Smooth muscle cell (in vitro differentiated cells): ENCODE measurements at regions not wholly inside any gene's neighbourhood (a gene's known extent, or its start where the extent isn't known, plus 50 kb on each side); places are given as distances from the start of the nearest gene placed in this dataset.
"Not testable (repeated sequence)": the region's sequence is repeated elsewhere in the genome, so short reads cannot be mapped to it uniquely, and the experiment has no call there.

Source experiments
- DNase-seq: peaks from one replicate; lab custom pipeline; 2025; ENCODE audit not compliant: unreplicated experiment; lab: John Stamatoyannopoulos, UW
- H2AFZ ChIP-seq: fragments of 200-600 bp; sonication (generic); 2 replicates; pipeline ENCODE4 v1.6.0; 2016; ENCODE audit warnings: antibody characterized with exemption, low read depth, mild to moderate bottlenecking
- H3F3A ChIP-seq: fragments of 200-600 bp; sonication (generic); 2 replicates; pipeline ENCODE4 v1.6.0; 2017; ENCODE audit warnings: antibody characterized with exemption, low read depth
- H3K27ac ChIP-seq: fragments of 200-600 bp; sonication (generic); 2 replicates; pipeline ENCODE4 v1.5.1; 2016; ENCODE audit warnings: low read depth, mild to moderate bottlenecking
- H3K27me3 ChIP-seq: fragments of 200-600 bp; sonication (generic); 2 replicates; pipeline ENCODE4 v1.6.1; 2016; ENCODE audit warnings: low read depth, mild to moderate bottlenecking
- H3K36me3 ChIP-seq: fragments of 200-600 bp; sonication (generic); 2 replicates; pipeline ENCODE4 v1.5.1; 2016; ENCODE audit warnings: low read depth
- H3K4me1 ChIP-seq: fragments of 200-600 bp; sonication (generic); 2 replicates; pipeline ENCODE4 v1.5.1; 2016; ENCODE audit warnings: low read depth
- H3K4me2 ChIP-seq: fragments of 200-600 bp; sonication (generic); 2 replicates; pipeline ENCODE4 v1.6.0; 2016; ENCODE audit warnings: mild to moderate bottlenecking
- H3K4me3 ChIP-seq: fragments of 200-600 bp; sonication (generic); 2 replicates; pipeline ENCODE4 v1.5.1; 2016; ENCODE audit warnings: mild to moderate bottlenecking
- H3K79me2 ChIP-seq: fragments of 200-600 bp; sonication (generic); 2 replicates; pipeline ENCODE4 v1.6.0; 2016; ENCODE audit warnings: low read depth, mild to moderate bottlenecking
- H3K9ac ChIP-seq: fragments of 200-600 bp; sonication (generic); 2 replicates; pipeline ENCODE4 v1.6.0; 2016; ENCODE audit warnings: low read depth
- H3K9me3 ChIP-seq: fragments of 200-600 bp; sonication (generic); replicated peaks from 2 replicates; pipeline ENCODE4 v1.5.1; 2016; ENCODE audit warnings: low read depth
- H4K20me1 ChIP-seq: fragments of 200-600 bp; sonication (generic); 2 replicates; pipeline ENCODE4 v1.6.0; 2016; ENCODE audit warnings: low read depth
- WGBS: methylation state at CpG from one replicate; pipeline ENCODE4 v1.1.7; 2016; ENCODE audit warnings: low lambda C conversion rate; 5-methylcytosine and 5-hydroxymethylcytosine counted together
- TF ChIP-seq, protein P1 (sequence below): fragments of 200-600 bp; sonication (generic); IDR thresholded peaks from 2 replicates; pipeline ENCODE4 v1.5.1; 2017; ENCODE audit warnings: borderline replicate concordance, mild to moderate bottlenecking, antibody characterized with exemption; ENCODE audit not compliant: insufficient read depth, poor library complexity, severe bottlenecking

DNA sequence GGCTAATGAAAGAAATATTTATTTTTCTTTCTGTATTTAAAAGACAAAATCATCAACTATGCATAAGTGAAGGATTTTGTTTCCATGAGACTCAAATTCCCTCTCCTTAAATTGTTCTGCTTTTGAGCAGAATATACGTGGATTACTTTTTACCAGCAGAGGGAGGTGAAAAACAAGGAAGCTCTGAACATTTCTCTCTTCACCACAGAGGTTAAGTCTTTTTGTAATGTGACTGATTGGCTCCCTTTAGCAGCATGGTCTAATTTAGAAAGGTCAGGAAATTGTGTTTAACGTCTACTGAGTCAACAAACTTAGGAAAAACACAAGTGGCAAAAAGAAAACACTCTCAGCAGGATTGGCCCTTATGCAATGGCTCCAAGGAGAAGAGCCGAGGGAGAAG is 55.1 kb upstream of the F9 start:
- Histone ChIP-seq H3K36me3 (no peaks in the 10 kb centered on the region), H3K27me3 (no peaks in the 10 kb centered on the region), H3F3A (no peaks in the 10 kb centered on the region), H3K4me3 (no peak overlapping the region), H3K4me1 (no peaks in the 10 kb centered on the region), H4K20me1 (no peaks in the 10 kb centered on the region), H2AFZ (no peak overlapping the region), H3K27ac (no peak overlapping the region), H3K9ac (no peak overlapping the region), H3K4me2 (no peak overlapping the region), H3K79me2 (no peaks in the 10 kb centered on the region), H3K9me3 (no peaks in the 10 kb centered on the region)
- TF ChIP-seq, protein P1, sequence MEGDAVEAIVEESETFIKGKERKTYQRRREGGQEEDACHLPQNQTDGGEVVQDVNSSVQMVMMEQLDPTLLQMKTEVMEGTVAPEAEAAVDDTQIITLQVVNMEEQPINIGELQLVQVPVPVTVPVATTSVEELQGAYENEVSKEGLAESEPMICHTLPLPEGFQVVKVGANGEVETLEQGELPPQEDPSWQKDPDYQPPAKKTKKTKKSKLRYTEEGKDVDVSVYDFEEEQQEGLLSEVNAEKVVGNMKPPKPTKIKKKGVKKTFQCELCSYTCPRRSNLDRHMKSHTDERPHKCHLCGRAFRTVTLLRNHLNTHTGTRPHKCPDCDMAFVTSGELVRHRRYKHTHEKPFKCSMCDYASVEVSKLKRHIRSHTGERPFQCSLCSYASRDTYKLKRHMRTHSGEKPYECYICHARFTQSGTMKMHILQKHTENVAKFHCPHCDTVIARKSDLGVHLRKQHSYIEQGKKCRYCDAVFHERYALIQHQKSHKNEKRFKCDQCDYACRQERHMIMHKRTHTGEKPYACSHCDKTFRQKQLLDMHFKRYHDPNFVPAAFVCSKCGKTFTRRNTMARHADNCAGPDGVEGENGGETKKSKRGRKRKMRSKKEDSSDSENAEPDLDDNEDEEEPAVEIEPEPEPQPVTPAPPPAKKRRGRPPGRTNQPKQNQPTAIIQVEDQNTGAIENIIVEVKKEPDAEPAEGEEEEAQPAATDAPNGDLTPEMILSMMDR = no peak
- no peak for DNase-seq
- 65% methylated on average over 3 of the region's 3 CpGs for WGBS

DNA sequence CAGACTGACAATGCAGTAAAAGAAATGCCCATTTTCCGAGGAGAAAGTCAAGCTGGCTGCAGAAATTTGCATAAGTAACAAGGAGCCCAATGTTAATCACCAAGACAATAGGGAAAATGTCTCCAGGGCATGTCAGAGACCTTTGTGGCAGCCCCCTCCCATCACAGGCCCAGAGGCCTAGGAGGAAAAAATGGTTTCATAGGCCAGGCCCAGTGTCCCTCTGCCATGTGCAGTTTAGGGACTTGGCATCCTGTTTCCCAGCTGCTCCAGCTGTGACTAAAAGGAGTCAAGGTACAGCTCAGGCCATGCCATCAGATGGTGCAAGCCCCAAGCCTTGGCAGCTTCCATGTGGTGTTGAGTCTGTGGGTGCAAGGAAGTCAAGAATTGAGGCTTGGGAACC is 68.6 kb upstream of the F9 start:
- H3K9me3 ChIP-seq, DNase-seq, H3K4me2 ChIP-seq, H3F3A ChIP-seq, H3K27me3 ChIP-seq, H3K4me1 ChIP-seq, H2AFZ ChIP-seq, H3K36me3 ChIP-seq, H3K79me2 ChIP-seq, H3K27ac ChIP-seq, H4K20me1 ChIP-seq, H3K4me3 ChIP-seq, H3K9ac ChIP-seq: not testable (repeated sequence)
- WGBS = 79% methylated on average over 1 of the region's 1 CpG

DNA sequence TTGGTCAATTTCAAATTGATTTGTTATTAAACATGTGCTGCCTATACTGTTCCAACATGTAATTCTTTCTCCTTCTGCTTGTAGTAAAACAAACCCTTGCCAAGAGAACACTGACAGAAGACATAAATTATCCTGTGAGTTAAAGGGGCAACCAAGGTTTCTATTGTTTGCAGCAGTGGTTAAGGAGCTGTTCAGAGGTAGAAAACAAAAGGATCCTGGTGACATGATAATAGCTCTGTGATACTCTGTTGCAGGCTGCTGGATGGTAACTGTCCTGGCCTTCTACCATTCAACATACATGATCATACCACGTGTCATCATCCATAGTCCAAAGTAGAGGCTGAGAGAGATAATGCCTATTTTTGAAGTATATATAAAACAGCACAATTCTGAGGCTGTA is 75.8 kb upstream of the F9 start:
- WGBS = 58% methylated on average over 1 of the region's 1 CpG
- no peak overlapping the region for H3K27ac ChIP-seq

DNA sequence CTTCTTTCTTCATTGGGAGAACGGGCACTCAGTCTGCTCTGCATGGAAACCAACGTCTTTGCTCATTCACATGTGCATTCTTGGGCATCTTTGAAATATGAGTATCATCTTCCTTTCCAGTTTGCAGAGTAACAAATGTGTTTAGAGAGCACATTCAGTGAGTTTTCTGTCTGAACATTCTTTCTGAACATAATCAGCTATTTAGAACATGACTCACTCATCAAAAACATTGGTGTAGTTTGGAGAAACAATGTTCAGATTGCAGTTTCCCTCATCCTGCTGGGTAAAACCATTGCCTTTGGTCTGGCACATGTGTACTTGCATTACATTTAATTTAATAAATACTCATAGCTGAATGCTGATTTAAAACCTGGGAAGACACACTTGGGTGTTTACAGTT is 81.5 kb upstream of the F9 start:
- no peaks in the 10 kb centered on the region for H3K27me3 ChIP-seq
- TF ChIP-seq, protein P1 = no peak
- H3K36me3 ChIP-seq = no peaks in the 10 kb centered on the region
- no peaks in the 10 kb centered on the region for H4K20me1 ChIP-seq
- no peak for DNase-seq
- H3K4me3 ChIP-seq = no peak overlapping the region
- H3K4me1 ChIP-seq = no peaks in the 10 kb centered on the region
- H3K79me2 ChIP-seq = no peaks in the 10 kb centered on the region
- no peak overlapping the region for H3K4me2 ChIP-seq
- H2AFZ ChIP-seq = no peak overlapping the region
- H3K9me3 ChIP-seq = no peaks in the 10 kb centered on the region
- H3F3A ChIP-seq = no peaks in the 10 kb centered on the region
- WGBS = 58% methylated on average over 2 of the region's 2 CpGs
- H3K9ac ChIP-seq = no peak overlapping the region
- no peak overlapping the region for H3K27ac ChIP-seq

More for the DNA sequence above, 75.8 kb upstream of the F9 start:
- Histone ChIP-seq H3K4me3 (no peak overlapping the region), H3K36me3 (no peaks in the 10 kb centered on the region), H3K4me1 (no peaks in the 10 kb centered on the region), H3F3A (no peaks in the 10 kb centered on the region), H2AFZ (no peak overlapping the region), H4K20me1 (no peaks in the 10 kb centered on the region), H3K9ac (no peak overlapping the region), H3K9me3 (no peaks in the 10 kb centered on the region), H3K4me2 (no peak overlapping the region), H3K79me2 (no peaks in the 10 kb centered on the region), H3K27me3 (no peaks in the 10 kb centered on the region)
- no peak for DNase-seq
- TF ChIP-seq, protein P1 = no peak
